Neural cell (in vitro differentiated cells): ENCODE measurements at regions not wholly inside any gene's neighbourhood (a gene's known extent, or its start where the extent isn't known, plus 50 kb on each side); places are given as distances from the start of the nearest gene placed in this dataset.

Experiments
- H2AFZ ChIP-seq: fragments of 200-600, 300-800 bp; sonication (generic), shearing (Covaris generic); 2 replicates; pipeline ENCODE4 v1.6.0; 2014; ENCODE audit warnings: low read depth, mild to moderate bottlenecking, antibody characterized with exemption, low read length, moderate library complexity
- H3F3A ChIP-seq: fragments of 200-600 bp; shearing (Covaris generic); 2 replicates; pipeline ENCODE4 v1.6.1; 2016; ENCODE audit warnings: mild to moderate bottlenecking, moderate library complexity, mixed read lengths, antibody characterized with exemption, low read length; ENCODE audit not compliant: insufficient read depth, poor library complexity, severe bottlenecking
- H3K27ac ChIP-seq: fragments of 200-600, 300-800 bp; sonication (generic), shearing (Covaris generic); 2 replicates; pipeline ENCODE4 v1.5.1; 2014; ENCODE audit warnings: mild to moderate bottlenecking, low read length, moderate library complexity
- H3K27me3 ChIP-seq: fragments of 300-800, 200-600 bp; sonication (generic), shearing (Covaris generic); 2 replicates; pipeline ENCODE4 v1.6.0; 2014; ENCODE audit warnings: mild to moderate bottlenecking, low read depth, low read length, moderate library complexity; ENCODE audit not compliant: insufficient read depth
- H3K36me3 ChIP-seq: fragments of 300-800, 200-600 bp; sonication (generic), shearing (Covaris generic); 2 replicates; pipeline ENCODE4 v1.5.1; 2014; ENCODE audit warnings: mild to moderate bottlenecking, antibody characterized with exemption, low read length, moderate library complexity; ENCODE audit not compliant: insufficient read depth
- H3K4me2 ChIP-seq: fragments of 300-800, 200-600 bp; sonication (generic), shearing (Covaris generic); 2 replicates; pipeline ENCODE4 v1.6.0; 2014; ENCODE audit warnings: mild to moderate bottlenecking, low read length
- H3K4me3 ChIP-seq: fragments of 300-800, 200-600 bp; sonication (generic), shearing (Covaris generic); 2 replicates; pipeline ENCODE4 v1.5.1; 2014; ENCODE audit warnings: mild to moderate bottlenecking, low read length, moderate library complexity
- H3K79me2 ChIP-seq: fragments of 200-600 bp; shearing (Covaris generic); replicated peaks from 2 replicates; pipeline ENCODE4 v1.6.0; 2014; ENCODE audit warnings: mild to moderate bottlenecking, low read length, moderate library complexity; ENCODE audit not compliant: insufficient read depth
- H3K9ac ChIP-seq: fragments of 300-800, 200-600 bp; sonication (generic), shearing (Covaris generic); 2 replicates; pipeline ENCODE4 v1.6.1; 2016; ENCODE audit warnings: mild to moderate bottlenecking, low read length, mixed read lengths
- H3K9me2 ChIP-seq: fragments of 200-600 bp; shearing (Covaris generic); 2 replicates; pipeline ENCODE4 v1.6.1; 2016; ENCODE audit warnings: mild to moderate bottlenecking, low read length, mixed read lengths; ENCODE audit not compliant: insufficient read depth
- H3K9me3 ChIP-seq: fragments of 200-600, 300-800 bp; sonication (generic), shearing (Covaris generic); 2 replicates; pipeline ENCODE4 v1.6.1; 2016; ENCODE audit warnings: mild to moderate bottlenecking, mixed run types, low read length, moderate library complexity, mixed read lengths
- H4K20me1 ChIP-seq: fragments of 200-600 bp; shearing (Covaris generic); 2 replicates; pipeline ENCODE4 v1.6.1; 2016; ENCODE audit warnings: mild to moderate bottlenecking, mixed run types; ENCODE audit not compliant: insufficient read depth
- EP300 ChIP-seq: fragments of 450-650 bp; conservative IDR thresholded peaks from 2 replicates; pipeline ENCODE4 v1.6.1; 2014; ENCODE audit warnings: antibody characterized with exemption, mild to moderate bottlenecking, moderate library complexity; ENCODE audit not compliant: poor library complexity, severe bottlenecking
- EZH2 ChIP-seq: fragments of 200-600, 300-800 bp; shearing (Covaris generic), sonication (generic); IDR thresholded peaks from 2 replicates; pipeline ENCODE4 v1.6.1; 2014; ENCODE audit warnings: antibody characterized with exemption, low read length, borderline replicate concordance, mild to moderate bottlenecking; ENCODE audit not compliant: insufficient read depth, poor library complexity, severe bottlenecking
- MXI1 ChIP-seq: fragments of 450-650 bp; conservative IDR thresholded peaks from 2 replicates; pipeline ENCODE4 v1.6.1; 2014; ENCODE audit warnings: antibody characterized with exemption, mild to moderate bottlenecking; ENCODE audit not compliant: poor library complexity, severe bottlenecking
- POLR2AphosphoS5 ChIP-seq: IDR thresholded peaks from 2 replicates; pipeline ENCODE4 v1.6.1; 2012
- RAD21 ChIP-seq: fragments of 450-650 bp; conservative IDR thresholded peaks from 2 replicates; pipeline ENCODE4 v1.6.1; 2014; ENCODE audit warnings: antibody characterized with exemption, mild to moderate bottlenecking, moderate library complexity
- SMC3 ChIP-seq: fragments of 450-650 bp; conservative IDR thresholded peaks from 2 replicates; pipeline ENCODE4 v1.6.1; 2014; ENCODE audit warnings: antibody characterized with exemption, mild to moderate bottlenecking, moderate library complexity; ENCODE audit not compliant: poor library complexity
- TAF1 ChIP-seq: IDR thresholded peaks from 2 replicates; pipeline ENCODE4 v1.6.1; 2012; ENCODE audit warnings: low read depth
- TF ChIP-seq, protein P1 (sequence below): fragments of 450-650 bp; IDR thresholded peaks from 2 replicates; pipeline ENCODE4 v1.5.1; 2014; ENCODE audit warnings: antibody characterized with exemption, mild to moderate bottlenecking, moderate library complexity; ENCODE audit not compliant: poor library complexity, severe bottlenecking
- TF ChIP-seq, protein P2 (sequence below): IDR thresholded peaks from 2 replicates; pipeline ENCODE4 v1.6.1; 2012; ENCODE audit warnings: borderline replicate concordance

DNA sequence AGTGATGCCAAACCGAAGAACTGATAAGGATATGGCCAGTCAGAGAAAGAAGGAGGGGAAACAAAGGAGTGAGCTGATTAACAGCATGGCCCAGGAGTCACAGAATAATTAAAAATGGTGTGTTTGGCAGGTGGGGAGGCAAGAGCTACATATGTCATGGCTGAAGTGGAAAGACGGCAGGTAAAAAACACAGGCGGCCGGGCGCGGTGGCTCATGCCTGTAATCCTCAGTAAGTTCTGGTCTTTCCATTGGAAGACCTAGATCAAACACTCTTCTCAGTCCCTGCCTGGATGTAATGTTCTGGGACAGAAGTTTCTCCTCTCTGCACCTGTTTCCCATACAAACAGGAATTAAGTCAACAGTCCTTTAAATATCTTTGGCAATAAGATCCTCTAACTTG, 503.9 kb downstream of the STIM2 start:
- Histone ChIP-seq H3K27me3 (no peaks in the 10 kb centered on the region), H3K9ac (no peak overlapping the region), H3K79me2 (no peaks in the 10 kb centered on the region), H3K9me2 (no peaks in the 10 kb centered on the region), H2AFZ (no peak overlapping the region), H3K4me3 (no peak overlapping the region), H3K4me2 (no peak overlapping the region), H3K36me3 (no peaks in the 10 kb centered on the region), H3F3A (no peaks in the 10 kb centered on the region), H4K20me1 (no peaks in the 10 kb centered on the region), H3K9me3 (no peaks in the 10 kb centered on the region), H3K27ac (no peak overlapping the region)
- no peak for TF ChIP-seq RAD21
- TF ChIP-seq EZH2, result no peak
- TF ChIP-seq POLR2AphosphoS5, result no peak
- no peak for TF ChIP-seq EP300
- no peak for TF ChIP-seq TAF1
- TF ChIP-seq, protein P1, sequence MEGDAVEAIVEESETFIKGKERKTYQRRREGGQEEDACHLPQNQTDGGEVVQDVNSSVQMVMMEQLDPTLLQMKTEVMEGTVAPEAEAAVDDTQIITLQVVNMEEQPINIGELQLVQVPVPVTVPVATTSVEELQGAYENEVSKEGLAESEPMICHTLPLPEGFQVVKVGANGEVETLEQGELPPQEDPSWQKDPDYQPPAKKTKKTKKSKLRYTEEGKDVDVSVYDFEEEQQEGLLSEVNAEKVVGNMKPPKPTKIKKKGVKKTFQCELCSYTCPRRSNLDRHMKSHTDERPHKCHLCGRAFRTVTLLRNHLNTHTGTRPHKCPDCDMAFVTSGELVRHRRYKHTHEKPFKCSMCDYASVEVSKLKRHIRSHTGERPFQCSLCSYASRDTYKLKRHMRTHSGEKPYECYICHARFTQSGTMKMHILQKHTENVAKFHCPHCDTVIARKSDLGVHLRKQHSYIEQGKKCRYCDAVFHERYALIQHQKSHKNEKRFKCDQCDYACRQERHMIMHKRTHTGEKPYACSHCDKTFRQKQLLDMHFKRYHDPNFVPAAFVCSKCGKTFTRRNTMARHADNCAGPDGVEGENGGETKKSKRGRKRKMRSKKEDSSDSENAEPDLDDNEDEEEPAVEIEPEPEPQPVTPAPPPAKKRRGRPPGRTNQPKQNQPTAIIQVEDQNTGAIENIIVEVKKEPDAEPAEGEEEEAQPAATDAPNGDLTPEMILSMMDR, result no peak
- TF ChIP-seq, protein P2, sequence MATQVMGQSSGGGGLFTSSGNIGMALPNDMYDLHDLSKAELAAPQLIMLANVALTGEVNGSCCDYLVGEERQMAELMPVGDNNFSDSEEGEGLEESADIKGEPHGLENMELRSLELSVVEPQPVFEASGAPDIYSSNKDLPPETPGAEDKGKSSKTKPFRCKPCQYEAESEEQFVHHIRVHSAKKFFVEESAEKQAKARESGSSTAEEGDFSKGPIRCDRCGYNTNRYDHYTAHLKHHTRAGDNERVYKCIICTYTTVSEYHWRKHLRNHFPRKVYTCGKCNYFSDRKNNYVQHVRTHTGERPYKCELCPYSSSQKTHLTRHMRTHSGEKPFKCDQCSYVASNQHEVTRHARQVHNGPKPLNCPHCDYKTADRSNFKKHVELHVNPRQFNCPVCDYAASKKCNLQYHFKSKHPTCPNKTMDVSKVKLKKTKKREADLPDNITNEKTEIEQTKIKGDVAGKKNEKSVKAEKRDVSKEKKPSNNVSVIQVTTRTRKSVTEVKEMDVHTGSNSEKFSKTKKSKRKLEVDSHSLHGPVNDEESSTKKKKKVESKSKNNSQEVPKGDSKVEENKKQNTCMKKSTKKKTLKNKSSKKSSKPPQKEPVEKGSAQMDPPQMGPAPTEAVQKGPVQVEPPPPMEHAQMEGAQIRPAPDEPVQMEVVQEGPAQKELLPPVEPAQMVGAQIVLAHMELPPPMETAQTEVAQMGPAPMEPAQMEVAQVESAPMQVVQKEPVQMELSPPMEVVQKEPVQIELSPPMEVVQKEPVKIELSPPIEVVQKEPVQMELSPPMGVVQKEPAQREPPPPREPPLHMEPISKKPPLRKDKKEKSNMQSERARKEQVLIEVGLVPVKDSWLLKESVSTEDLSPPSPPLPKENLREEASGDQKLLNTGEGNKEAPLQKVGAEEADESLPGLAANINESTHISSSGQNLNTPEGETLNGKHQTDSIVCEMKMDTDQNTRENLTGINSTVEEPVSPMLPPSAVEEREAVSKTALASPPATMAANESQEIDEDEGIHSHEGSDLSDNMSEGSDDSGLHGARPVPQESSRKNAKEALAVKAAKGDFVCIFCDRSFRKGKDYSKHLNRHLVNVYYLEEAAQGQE, result no peak
- no peak for TF ChIP-seq MXI1
- TF ChIP-seq SMC3, result no peak

DNA sequence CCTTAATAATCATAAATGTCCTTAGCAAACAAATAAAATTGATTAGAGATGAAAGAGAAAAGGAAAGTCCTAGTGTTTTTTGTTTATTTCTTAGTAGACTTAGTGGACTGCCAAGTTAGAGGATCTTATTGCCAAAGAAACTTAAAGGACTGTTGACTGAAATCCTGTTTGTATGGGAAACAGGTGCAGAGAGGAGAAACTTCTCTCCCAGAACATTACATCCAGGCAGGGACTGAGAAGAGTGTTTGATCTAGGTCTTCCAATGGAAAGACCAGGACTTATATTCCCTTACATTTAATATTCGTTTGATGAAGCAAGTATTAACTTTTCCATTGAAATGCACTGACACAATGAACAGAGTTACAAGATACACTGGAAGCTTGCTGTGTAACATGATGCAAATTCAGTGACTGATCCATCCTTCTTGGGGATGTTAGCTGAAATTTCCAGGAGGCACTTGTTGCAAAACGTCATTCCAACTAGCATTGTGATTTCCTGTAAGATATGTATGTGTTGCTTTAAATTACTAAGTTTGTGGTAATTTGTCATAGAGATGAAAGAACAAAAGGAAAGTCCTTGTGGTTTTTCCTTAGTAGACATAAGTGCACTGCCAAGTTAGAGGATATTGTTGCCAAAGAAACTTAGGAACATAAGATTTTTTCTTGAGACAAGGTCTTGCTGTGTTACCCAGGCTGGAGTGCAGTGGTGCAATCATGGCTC, 505.6 kb downstream of the STIM2 start:
- Histone ChIP-seq H4K20me1 (no peaks in the 10 kb centered on the region), H2AFZ (no peak overlapping the region), H3K4me2 (no peak overlapping the region), H3K9me2 (no peaks in the 10 kb centered on the region), H3K4me3 (no peak overlapping the region), H3K36me3 (no peaks in the 10 kb centered on the region), H3K27me3 (no peaks in the 10 kb centered on the region), H3K79me2 (no peaks in the 10 kb centered on the region), H3K27ac (no peak overlapping the region), H3F3A (no peaks in the 10 kb centered on the region), H3K9ac (no peak overlapping the region), H3K9me3 (no peaks in the 10 kb centered on the region)
- no peak for TF ChIP-seq POLR2AphosphoS5
- no peak for TF ChIP-seq EP300
- TF ChIP-seq TAF1, result no peak
- no peak for TF ChIP-seq SMC3
- TF ChIP-seq MXI1, result no peak
